ENCODE measurements at regions not wholly inside any gene's neighbourhood (a gene's known extent, or its start where the extent isn't known, plus 50 kb on each side); places are given as distances from the start of the nearest gene placed in this dataset.

GRCh38 chr15:66891776-66892175 lies 173.6 kb upstream of the SMAD3 start:
- H4K20me1 ChIP-seq (ENCODE audit: control insufficient read depth, insufficient read depth, insufficient read length), result no peaks in the 10 kb centered on the region
- H3K56ac ChIP-seq (ENCODE audit: insufficient read length, low read depth, low read length), result no peak overlapping the region
- no peak overlapping the region for H2BK5ac ChIP-seq (ENCODE audit: insufficient read length, low read length)
- no peak overlapping the region for H3K14ac ChIP-seq (ENCODE audit: insufficient read depth, low read length)
- no peak overlapping the region for H3K4ac ChIP-seq (ENCODE audit: low read depth, low read length)
- H3K4me1 ChIP-seq (ENCODE audit: insufficient read depth, low read length), result peaks cover 2% of the 10 kb centered on the region; the same call in 1 of the 2 replicates
- H3K23ac ChIP-seq (ENCODE audit: insufficient read length, low read depth, low read length), result no peak overlapping the region
- H2BK12ac ChIP-seq (ENCODE audit: insufficient read length, low read depth, low read length), result no peak overlapping the region
- peaks cover 20 to 31% of the 10 kb centered on the region in 2 experiments for H3K9me3 Mint-ChIP-seq
- peaks cover 9 to 11% of the 10 kb centered on the region in 2 experiments for H3K4me1 Mint-ChIP-seq
- no peaks in the 10 kb centered on the region for H3K9me3 ChIP-seq (ENCODE audit: control insufficient read depth, low read depth, low read length)
- H2BK20ac ChIP-seq (ENCODE audit: low read depth, low read length, poor library complexity, severe bottlenecking), result no peak overlapping the region
- no peaks in the 10 kb centered on the region for H3K79me1 ChIP-seq (ENCODE audit: insufficient read depth, low read depth, low read length, poor library complexity, severe bottlenecking)
- H3K36me3 Mint-ChIP-seq (ENCODE audit: insufficient read depth in 1 of 3, low read depth in 3 of 3), result peaks cover under 1 to 8% (median 3%) of the 10 kb centered on the region in 3 experiments; a peak in 5 of 7 replicates
- H2BK120ac ChIP-seq (ENCODE audit: low read depth, low read length, poor library complexity, severe bottlenecking), result no peak overlapping the region
- H2AFZ ChIP-seq (ENCODE audit: low read length), result no peak overlapping the region
- no peak overlapping the region for H4K5ac ChIP-seq (ENCODE audit: insufficient read length, low read depth, low read length)
- no peaks in the 10 kb centered on the region for H3K27me3 ChIP-seq (ENCODE audit: insufficient read depth, low read length)
- no peak overlapping the region for H3K27ac Mint-ChIP-seq
- H3K79me2 ChIP-seq (ENCODE audit: insufficient read depth, low read length), result no peaks in the 10 kb centered on the region
- no peak overlapping the region for H4K91ac ChIP-seq (ENCODE audit: insufficient read length, low read depth, low read length)
- no peak overlapping the region for H2AK5ac ChIP-seq (ENCODE audit: insufficient read length, low read length)
- H3K27ac ChIP-seq (ENCODE audit: insufficient read length, low read depth, low read length), result no peak overlapping the region
- no peak overlapping the region for H3K4me3 Mint-ChIP-seq
- WGBS (ENCODE audit: extremely low coverage, insufficient read length, low lambda C conversion rate), result no CpG with 5 or more reads among the region's 2 CpGs
- H3K27me3 Mint-ChIP-seq (ENCODE audit: low read depth), result peaks cover 5% of the 10 kb centered on the region; the same call in 1 of the 2 replicates
- no peak overlapping the region for H3T11ph ChIP-seq (ENCODE audit: low read length)
- H3K18ac ChIP-seq (ENCODE audit: insufficient read length, low read depth, low read length), result no peak overlapping the region
- H3K23me2 ChIP-seq (ENCODE audit: insufficient read length, low read depth, low read length, poor library complexity, severe bottlenecking), result no peaks in the 10 kb centered on the region
- no peak overlapping the region for H4K8ac ChIP-seq (replicated peaks; ENCODE audit: insufficient read length, low read depth, low read length)
- H2BK15ac ChIP-seq (ENCODE audit: low read depth, low read length), result no peak overlapping the region
- no peak overlapping the region for H3K4me2 ChIP-seq (ENCODE audit: insufficient read depth, insufficient read length, low read length)
- TF ChIP-seq CTCF (conservative IDR thresholded peaks at IDR 0.05), result no peak
- no peak overlapping the region for H3K9ac ChIP-seq (ENCODE audit: extremely low read depth, insufficient read length, low read length)
- DNase-seq, result no peak

Measured in H9 (cell line).